ENCODE measurements at regions not wholly inside any gene's neighbourhood (a gene's known extent, or its start where the extent isn't known, plus 50 kb on each side); places are given as distances from the start of the nearest gene placed in this dataset.

- WGBS (ENCODE audit: low lambda C conversion rate), result 31% methylated on average over 2 of the region's 3 CpGs
- ChIA-PET POLR2A (no interaction called here), CTCF (ENCODE audit: low intra/inter-chr PET ratio, low total read pairs) (no interaction called here)
- H3K4me1 ChIP-seq (ENCODE audit: insufficient read depth, low read length), result no peaks in the 10 kb centered on the region; the same call in 1 of the 2 replicates
- no TSS peak for BruUV-seq (replicated peaks)
- no peaks in the 10 kb centered on the region for H3K36me3 ChIP-seq (replicated peaks in 1 of 2; ENCODE audit: control insufficient read depth in 1 of 2, insufficient read depth in 2 of 2, low read length in 2 of 2)
- in situ Hi-C loops (cut with HindIII; ENCODE audit: extremely low pct_ligation_motif_present, low pct_unique_long_range_greater_than_20kb), result no loop called here
- TF ChIP-seq, protein P1, sequence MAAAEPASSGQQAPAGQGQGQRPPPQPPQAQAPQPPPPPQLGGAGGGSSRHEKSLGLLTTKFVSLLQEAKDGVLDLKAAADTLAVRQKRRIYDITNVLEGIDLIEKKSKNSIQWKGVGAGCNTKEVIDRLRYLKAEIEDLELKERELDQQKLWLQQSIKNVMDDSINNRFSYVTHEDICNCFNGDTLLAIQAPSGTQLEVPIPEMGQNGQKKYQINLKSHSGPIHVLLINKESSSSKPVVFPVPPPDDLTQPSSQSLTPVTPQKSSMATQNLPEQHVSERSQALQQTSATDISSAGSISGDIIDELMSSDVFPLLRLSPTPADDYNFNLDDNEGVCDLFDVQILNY (CRISPR knock-in tag; conservative IDR thresholded peaks at IDR 0.05), result no peak
- TF ChIP-seq JARID2 (CRISPR knock-in tag; IDR thresholded peaks at IDR 0.05; ENCODE audit: insufficient replicate concordance) (no peak), SAP130 (CRISPR knock-in tag; IDR thresholded peaks at IDR 0.05; ENCODE audit: low read depth) (no peak), ZNF749 (CRISPR knock-in tag; IDR thresholded peaks at IDR 0.05; ENCODE audit: borderline replicate concordance) (no peak), E2F1 (CRISPR knock-in tag; IDR thresholded peaks at IDR 0.05) (no peak), KDM5B (CRISPR knock-in tag; IDR thresholded peaks at IDR 0.05; ENCODE audit: borderline replicate concordance) (no peak), TFDP2 (CRISPR knock-in tag; IDR thresholded peaks at IDR 0.05) (no peak)
- no peaks in the 10 kb centered on the region for H3K79me2 ChIP-seq (ENCODE audit: insufficient read depth, low read length)
- H3K4me3 ChIP-seq (replicated peaks in 1 of 3; ENCODE audit: insufficient read depth in 1 of 3, low read depth in 2 of 3, low read length in 3 of 3), result no peak overlapping the region
- intact Hi-C loops (cut with micrococcal nuclease; ENCODE audit: unreplicated experiment), result no loop called here
- no peak for FAIRE-seq
- ATAC-seq, result no peak
- no peaks in the 10 kb centered on the region for H4K20me1 ChIP-seq (ENCODE audit: insufficient read depth, low read length)
- no peak overlapping the region for H3K27ac ChIP-seq (ENCODE audit: extremely low read length, insufficient read depth, low read length)
- H2AFZ ChIP-seq (ENCODE audit: low read length), result no peak overlapping the region
- no peaks in the 10 kb centered on the region for H3K9me3 ChIP-seq (ENCODE audit: low read length)
- DNase-seq (ENCODE audit: low spot score), result no peak
- H3K27me3 ChIP-seq (ENCODE audit: control insufficient read depth in 1 of 2, insufficient read depth in 2 of 2, low read length in 2 of 2), result no peaks in the 10 kb centered on the region
- no peak overlapping the region for H3K4me2 ChIP-seq (ENCODE audit: low read depth, low read length)
- H3K9ac ChIP-seq (ENCODE audit: insufficient read depth, low read depth, low read length), result no peak overlapping the region
Observed at GRCh38 chr6:114580882-114581281, 238.1 kb upstream of the HS3ST5 start.

All from HepG2 (cell line).